ENCODE measurements at regions not wholly inside any gene's neighbourhood (a gene's known extent, or its start where the extent isn't known, plus 50 kb on each side); places are given as distances from the start of the nearest gene placed in this dataset.

GRCh38 chrX:14125462-14125861, 95.8 kb upstream of the GEMIN8 start:
- Histone ChIP-seq H3K4me3 (no peak overlapping the region), H3K27ac (ENCODE audit: low read depth) (no peak overlapping the region), H2AFZ (no peak overlapping the region), H3K79me2 (replicated peaks; ENCODE audit: insufficient read depth) (no peaks in the 10 kb centered on the region), H3F3A (replicated peaks; ENCODE audit: low read depth) (no peaks in the 10 kb centered on the region), H3K4me2 (no peak overlapping the region), H3K36me3 (ENCODE audit: insufficient read depth) (no peaks in the 10 kb centered on the region), H3K9me2 (ENCODE audit: insufficient read depth) (no peaks in the 10 kb centered on the region), H3K27me3 (ENCODE audit: insufficient read depth) (no peaks in the 10 kb centered on the region), H3K4me1 (ENCODE audit: insufficient read depth) (no peaks in the 10 kb centered on the region), H4K20me1 (replicated peaks; ENCODE audit: insufficient read depth) (no peaks in the 10 kb centered on the region)
- DNase-seq (ENCODE audit: low spot score), result no peak
- ATAC-seq, result no peak
- no peaks in the 10 kb centered on the region for H3K36me3 Mint-ChIP-seq (ENCODE audit: low read depth)
- no peaks in the 10 kb centered on the region for H3K27me3 Mint-ChIP-seq (ENCODE audit: insufficient read depth, low read depth, poor library complexity)
- H3K4me1 Mint-ChIP-seq, result no peaks in the 10 kb centered on the region
- H3K4me3 Mint-ChIP-seq, result no peak overlapping the region
- no peak for TF ChIP-seq NANOG (IDR thresholded peaks at IDR 0.05; ENCODE audit: borderline replicate concordance)
- no peak for TF ChIP-seq EZH2 (IDR thresholded peaks at IDR 0.05; ENCODE audit: low read depth, unreplicated experiment)
- H3K27ac Mint-ChIP-seq, result no peak overlapping the region
- no peaks in the 10 kb centered on the region for H3K9me3 Mint-ChIP-seq

GRCh38 chrX:14124562-14124961, 94.9 kb upstream of the GEMIN8 start:
- H3K36me3 Mint-ChIP-seq (ENCODE audit: low read depth), result no peaks in the 10 kb centered on the region
- ATAC-seq (no peak), DNase-seq (ENCODE audit: low spot score) (no peak)
- Histone ChIP-seq H4K20me1 (replicated peaks; ENCODE audit: insufficient read depth) (no peaks in the 10 kb centered on the region), H3K4me3 (no peak overlapping the region), H2AFZ (no peak overlapping the region), H3F3A (replicated peaks; ENCODE audit: low read depth) (no peaks in the 10 kb centered on the region), H3K27me3 (ENCODE audit: insufficient read depth) (no peaks in the 10 kb centered on the region), H3K27ac (ENCODE audit: low read depth) (no peak overlapping the region), H3K4me1 (ENCODE audit: insufficient read depth) (no peaks in the 10 kb centered on the region), H3K79me2 (replicated peaks; ENCODE audit: insufficient read depth) (no peaks in the 10 kb centered on the region), H3K36me3 (ENCODE audit: insufficient read depth) (no peaks in the 10 kb centered on the region), H3K4me2 (no peak overlapping the region), H3K9me2 (ENCODE audit: insufficient read depth) (no peaks in the 10 kb centered on the region)
- H3K27me3 Mint-ChIP-seq (ENCODE audit: insufficient read depth, low read depth, poor library complexity), result peaks cover 1% of the 10 kb centered on the region
- H3K4me3 Mint-ChIP-seq, result no peak overlapping the region
- H3K27ac Mint-ChIP-seq, result no peak overlapping the region
- no peaks in the 10 kb centered on the region for H3K4me1 Mint-ChIP-seq
- H3K9me3 Mint-ChIP-seq, result no peaks in the 10 kb centered on the region
- TF ChIP-seq POLR2AphosphoS5 (IDR thresholded peaks at IDR 0.05; ENCODE audit: low read depth), result no peak
- no peak for TF ChIP-seq EZH2 (IDR thresholded peaks at IDR 0.05; ENCODE audit: low read depth, unreplicated experiment)
- no peak for TF ChIP-seq EZH2phosphoT487 (IDR thresholded peaks at IDR 0.05; ENCODE audit: unreplicated experiment)
- no peak for TF ChIP-seq CTCF (conservative IDR thresholded peaks at IDR 0.05; ENCODE audit: low read depth in 2 of 2)
- TF ChIP-seq JUNB (IDR thresholded peaks at IDR 0.05; ENCODE audit: unreplicated experiment), result no peak
- TF ChIP-seq CREB1 (CRISPR knock-in tag; IDR thresholded peaks at IDR 0.05; ENCODE audit: low read depth), result no peak
- no peak for TF ChIP-seq STAT1 (IDR thresholded peaks at IDR 0.05; ENCODE audit: unreplicated experiment)
- no peak for TF ChIP-seq ZNF462 (CRISPR knock-in tag; IDR thresholded peaks at IDR 0.05)
- no peak for TF ChIP-seq REST (IDR thresholded peaks at IDR 0.05; ENCODE audit: unreplicated experiment)
